Transverse colon (tissue), 3 donors: ENCODE measurements at regions not wholly inside any gene's neighbourhood (a gene's known extent, or its start where the extent isn't known, plus 50 kb on each side); places are given as distances from the start of the nearest gene placed in this dataset.

Experiments used
- POLR2A ChIP-seq: fragments of 450-650 bp; IDR thresholded peaks from one replicate; pipeline ENCODE4 v1.6.1; 2016; ENCODE audit warnings: antibody characterized with exemption, mild to moderate bottlenecking, moderate library complexity
- POLR2AphosphoS5 ChIP-seq, 3 donors: sonication (generic); formaldehyde crosslinking; IDR thresholded peaks; one replicate each; pipeline ENCODE4 v1.6.1; 2016; ENCODE audit warnings: antibody characterized with exemption in 3 of 3

GRCh38 chr1:58862728-58863385 is 79.0 kb upstream of the JUN start:
- TF ChIP-seq POLR2A (no peak), POLR2AphosphoS5 (IDR thresholded peaks at IDR 0.05) (no peak)
